ENCODE measurements at regions not wholly inside any gene's neighbourhood (a gene's known extent, or its start where the extent isn't known, plus 50 kb on each side); places are given as distances from the start of the nearest gene placed in this dataset.
A peak's percentile ranks its signal among the peaks of the same experiment; 100 is the strongest.
"Not testable (repeated sequence)": the region's sequence is repeated elsewhere in the genome, so short reads cannot be mapped to it uniquely, and the experiment has no call there.

DNA sequence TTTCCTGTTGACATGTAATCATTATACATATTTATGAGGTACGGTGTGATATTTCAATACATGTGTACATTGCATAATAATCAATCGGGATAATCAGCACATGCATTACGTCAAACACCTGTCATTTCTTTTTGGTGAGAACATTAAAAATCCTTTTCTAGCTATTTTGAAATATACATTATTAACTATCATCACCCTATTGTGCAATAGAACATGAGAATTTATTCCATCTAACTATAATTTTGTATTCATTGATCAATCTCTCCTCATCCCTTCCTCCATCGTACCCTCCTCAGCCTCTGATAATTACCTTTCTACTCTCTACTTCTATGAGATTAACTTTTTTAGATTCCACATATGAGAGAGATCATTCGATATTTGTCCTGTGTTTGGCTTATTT is 170.9 kb upstream of the GHR start:
- DNase-seq = no peak

DNA sequence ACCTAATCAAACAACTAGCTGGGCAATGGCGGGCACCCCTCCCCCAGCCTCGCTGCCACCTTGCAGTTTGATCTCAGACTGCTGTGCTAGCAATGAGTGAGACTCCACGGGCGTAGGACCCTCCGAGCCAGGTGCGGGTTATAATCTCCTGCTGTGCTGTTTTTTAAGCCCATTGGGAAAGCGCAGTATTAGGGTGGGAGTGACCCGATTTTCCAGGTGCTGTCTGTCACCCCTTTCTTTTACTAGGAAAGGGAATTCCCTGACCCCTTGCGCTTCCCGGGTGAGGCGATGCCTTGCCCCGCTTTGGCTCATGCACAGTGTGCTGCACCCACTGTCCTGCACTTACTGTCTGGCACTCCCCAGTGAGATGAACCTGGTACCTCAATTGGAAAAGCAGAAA is 163.3 kb upstream of the GHR start:
- DNase-seq = not testable (repeated sequence)

DNA sequence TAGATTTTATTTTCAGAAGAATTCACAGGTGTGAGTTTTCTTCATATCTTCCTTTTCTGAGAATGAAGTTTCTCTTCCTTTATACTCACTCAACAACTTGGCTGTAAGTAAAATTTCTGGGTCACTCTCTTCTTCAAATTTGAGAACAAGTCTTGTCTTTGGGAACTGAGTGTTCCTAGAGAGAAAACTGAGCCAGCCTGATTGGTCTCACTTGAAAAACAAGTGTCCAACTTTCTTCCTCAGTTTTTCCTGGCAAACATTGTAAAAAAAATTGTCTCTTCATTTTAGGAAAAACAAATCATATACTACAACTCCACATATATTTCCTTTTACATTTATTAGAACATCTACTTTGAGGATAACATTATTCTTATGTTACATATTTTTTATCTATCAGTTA is 156.1 kb upstream of the GHR start:
- DNase-seq = no peak

DNA sequence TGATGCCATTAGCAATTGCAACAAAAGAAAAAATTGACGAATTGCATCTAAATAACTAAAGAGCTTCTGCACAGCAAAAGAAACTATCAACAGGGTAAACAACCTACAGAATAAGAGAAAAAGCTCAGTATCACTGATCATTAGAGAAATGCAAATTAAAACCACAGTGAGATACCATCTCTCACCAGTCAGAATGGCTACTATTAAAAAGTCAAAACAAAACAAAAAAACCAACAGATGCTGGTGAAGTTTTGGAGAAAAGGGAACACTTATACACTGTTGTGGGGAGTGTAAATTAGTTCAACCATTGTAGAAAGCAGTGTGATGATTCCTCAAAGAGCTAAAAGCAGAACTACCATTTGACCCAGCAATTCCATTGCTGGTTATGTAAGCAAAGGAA is 155.1 kb upstream of the GHR start:
- not testable (repeated sequence) for DNase-seq

DNA sequence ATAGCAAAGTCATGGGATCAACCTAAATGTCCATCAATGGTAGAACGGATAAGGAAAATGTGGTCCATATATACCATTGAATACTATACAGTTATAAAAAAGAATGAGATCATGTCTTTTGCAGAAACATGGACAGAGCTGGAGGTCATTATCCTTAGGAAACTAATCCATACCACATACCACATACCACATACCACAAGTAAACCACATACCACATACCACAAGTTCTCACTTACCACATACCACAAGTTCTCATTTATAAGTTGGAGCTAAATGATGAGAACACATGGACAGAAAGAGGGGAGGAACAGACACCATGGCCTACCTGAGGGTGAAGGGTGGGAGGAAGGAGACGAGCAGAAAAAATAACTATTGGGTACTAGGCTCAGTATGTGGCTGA is 154.6 kb upstream of the GHR start:
- no peak for DNase-seq

DNA sequence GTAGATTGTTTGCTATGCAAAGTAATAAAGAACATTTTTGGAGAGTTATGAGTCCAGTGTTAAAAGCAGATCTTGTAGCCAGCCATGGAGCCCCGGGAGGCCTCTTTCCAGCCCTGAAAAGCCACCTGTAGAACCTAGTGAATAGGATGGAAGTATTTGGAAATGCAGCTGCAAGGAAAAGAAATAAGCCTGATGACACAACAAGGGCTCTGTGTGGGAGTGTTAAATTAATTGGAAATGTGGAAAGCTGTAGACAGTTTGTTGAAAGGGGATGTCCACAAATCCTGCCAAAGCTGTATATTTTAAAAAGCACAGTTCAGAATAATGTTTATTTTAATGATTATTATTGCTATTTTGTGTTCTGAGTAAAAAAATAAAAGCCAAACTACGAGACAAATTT is 152.5 kb upstream of the GHR start:
- DNase-seq = no peak

DNA sequence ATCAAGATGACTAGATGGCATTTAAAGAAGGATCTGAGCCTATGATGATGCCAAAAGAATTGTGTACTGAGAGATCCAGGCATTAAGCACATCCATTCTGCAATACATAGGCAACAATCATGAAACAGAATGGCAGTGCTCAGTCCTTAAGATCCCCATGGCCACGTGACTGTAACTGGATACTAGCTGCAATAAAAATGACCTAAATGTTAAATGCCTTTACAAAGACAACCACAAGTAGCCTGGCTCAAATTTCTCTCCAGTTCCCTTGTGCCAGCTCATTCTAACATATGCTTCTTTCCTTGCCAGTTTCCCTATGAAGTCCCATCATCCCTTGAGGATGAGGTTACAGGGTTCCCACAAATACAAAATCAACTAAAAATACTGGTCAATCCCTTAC is 148.3 kb upstream of the GHR start:
- peak; percentile 55 for DNase-seq

DNA sequence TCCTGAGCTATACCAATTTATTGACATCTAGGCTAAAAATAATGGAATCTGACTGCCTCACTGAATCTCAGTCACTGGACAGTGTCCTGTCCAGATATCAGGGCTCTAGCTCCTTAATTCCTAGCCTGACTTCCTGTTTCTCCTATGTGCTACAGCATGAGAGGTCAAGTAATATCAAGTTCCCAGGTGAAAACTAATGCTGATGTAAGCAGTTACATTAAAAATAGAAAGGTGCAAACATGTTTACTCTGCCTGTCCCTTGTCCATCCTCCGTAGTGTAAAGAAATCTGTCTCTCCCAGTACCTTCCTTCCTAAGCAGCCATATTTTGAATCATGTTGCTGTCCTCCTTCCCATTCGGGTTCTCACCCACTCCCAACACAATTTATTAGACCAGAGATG is 145.9 kb upstream of the GHR start:
- peak; percentile 15 for DNase-seq

DNA sequence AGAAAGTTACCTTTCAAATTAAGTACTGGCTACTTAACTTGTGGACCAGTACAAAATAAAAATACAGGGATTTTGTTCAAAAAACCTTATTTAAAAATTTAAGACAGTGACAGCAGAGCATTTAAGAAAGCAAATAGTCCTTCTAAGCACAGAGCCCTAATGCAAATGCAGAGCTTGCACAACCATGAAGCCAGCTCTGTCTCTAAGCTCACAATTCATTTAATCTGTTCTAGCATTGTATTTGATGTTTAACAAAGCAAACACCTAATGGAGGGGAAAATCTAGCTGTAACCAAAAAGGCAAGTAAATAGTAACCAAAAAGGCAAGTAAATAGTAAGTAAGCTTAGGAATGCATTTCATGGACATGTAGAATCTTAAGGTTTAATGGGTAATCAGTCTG is 138.7 kb upstream of the GHR start:
- no peak for DNase-seq

DNA sequence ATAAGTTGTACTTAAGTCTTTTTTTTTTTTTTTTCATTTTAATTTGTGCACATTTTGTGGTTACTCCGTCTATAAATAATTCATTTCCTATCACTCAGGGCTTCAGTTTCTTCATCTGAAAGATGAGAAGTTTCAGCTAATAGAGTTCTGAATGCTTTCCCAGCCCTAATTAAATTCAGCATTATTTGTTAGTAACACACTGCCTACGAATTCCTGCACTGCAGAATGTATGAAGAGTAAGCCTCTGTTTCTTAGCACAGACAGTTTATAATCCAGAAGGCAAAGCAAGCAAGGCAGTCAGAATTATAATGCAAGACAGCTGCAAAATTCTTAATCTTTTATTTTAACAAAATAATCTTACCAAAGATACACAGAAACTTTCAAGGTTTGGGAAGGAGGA is 138.0 kb upstream of the GHR start:
- no peak for DNase-seq

DNA sequence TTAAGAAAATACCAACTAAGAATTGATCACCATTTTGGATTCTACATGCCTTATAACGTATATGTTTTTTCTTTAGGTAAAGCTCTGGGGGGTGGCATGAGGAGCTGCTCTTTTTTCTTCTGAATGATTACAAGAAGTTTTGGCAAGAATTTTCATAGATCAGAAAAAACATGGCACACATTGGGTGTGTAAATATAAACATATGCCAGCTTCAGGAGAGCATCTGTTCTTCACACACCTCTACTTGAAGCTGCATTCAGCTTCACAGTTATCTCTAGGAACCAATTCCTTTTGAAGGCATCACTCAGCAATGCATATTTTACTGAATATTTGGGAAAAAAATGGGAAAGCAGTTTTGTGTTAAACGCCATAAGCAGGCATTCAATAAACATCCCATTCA is 122.7 kb upstream of the GHR start:
- DNase-seq = no peak

DNA sequence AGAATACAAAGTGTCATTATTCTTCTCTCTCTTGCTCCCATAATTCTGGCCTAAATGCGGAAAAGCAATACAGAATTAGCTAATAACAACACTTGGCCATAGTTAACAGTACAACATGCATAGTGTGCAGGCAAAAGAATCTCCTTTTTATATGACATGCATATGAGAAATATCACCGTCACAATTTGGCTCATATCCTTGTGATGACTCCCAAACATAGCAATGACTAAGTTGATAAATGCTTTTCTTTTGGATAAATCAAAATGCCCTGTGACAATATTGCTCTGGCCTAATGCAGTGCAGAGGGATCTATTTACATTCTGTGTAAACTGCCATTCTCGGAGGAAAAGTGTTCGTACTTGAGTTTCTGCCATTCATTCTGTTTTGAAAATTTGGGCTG is 121.9 kb upstream of the GHR start:
- DNase-seq = no peak

DNA sequence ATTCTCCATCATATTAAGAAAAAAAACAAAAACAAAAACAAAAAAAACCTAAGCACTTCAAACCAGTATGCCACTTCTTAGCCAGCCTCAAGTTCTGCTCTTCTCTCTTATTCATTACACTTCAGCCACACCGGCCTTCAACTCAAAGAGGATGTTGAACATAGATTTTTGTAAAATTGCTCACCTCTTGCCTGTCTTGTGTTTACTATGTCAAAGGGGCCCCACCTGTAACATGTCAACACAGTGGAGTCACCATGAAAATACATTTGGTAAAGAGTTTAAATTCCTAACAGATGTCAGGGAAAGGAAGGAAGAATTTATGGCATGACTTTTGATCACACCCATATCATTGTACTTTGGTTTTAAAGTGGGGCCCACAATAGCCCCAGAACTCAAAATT is 121.1 kb upstream of the GHR start:
- DNase-seq = no peak

DNA sequence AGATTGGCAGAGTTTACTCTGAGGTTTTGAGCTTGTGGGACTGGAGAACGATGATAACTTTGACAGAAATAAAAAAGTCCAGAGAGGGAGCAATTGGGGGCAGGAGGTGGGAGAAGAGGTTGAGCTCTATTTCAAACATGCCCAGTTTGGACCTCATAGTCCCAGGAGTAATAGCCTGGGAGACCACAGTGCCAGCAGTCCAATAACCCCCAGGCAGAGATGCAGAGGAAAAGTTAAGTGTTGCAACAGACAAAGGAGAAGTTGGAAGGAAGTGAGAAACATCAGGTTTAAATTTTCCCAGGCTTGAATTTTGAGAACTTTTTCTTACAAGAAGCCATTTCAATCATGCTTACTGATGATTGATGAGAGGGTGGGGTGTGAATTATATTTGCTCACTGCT is 117.0 kb upstream of the GHR start:
- DNase-seq = no peak

DNA sequence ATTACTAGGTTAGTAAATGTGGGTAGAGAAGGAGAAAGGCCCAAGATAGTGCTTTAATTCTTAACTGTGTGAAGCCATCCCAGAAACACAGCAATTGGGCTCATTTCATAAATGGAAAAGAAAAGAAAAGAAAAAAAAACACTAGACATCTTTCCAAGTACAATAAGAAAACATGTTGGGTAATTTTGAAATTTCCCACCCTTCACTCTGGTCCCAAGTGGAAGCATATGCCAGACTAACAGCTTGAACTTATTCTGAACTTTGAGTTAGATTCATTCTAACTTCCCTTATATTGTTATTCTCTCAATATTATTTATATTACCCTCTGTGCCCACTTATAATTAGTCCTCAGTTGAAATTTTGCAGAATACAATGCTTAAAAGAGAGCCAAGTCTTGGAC is 113.4 kb upstream of the GHR start:
- DNase-seq = no peak

DNA sequence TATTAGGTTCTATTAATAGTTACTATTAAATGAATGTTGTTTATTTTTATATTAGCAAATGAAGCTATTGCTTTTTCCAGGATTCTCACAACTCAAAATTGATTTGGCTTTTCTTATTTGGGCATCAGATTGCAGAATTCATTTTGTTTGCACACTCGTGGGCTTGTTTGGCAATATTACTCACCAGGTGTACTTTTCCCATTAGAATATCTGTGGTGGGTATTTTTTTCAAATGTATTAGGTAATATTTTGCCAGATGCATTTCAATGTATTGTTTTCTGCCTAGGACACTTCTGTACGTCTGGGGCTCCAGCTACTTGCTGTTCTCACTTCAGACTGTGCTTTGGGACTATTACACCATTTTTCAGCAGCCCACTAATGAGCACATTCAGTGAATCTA is 108.0 kb upstream of the GHR start:
- DNase-seq = peak; percentile 26

DNA sequence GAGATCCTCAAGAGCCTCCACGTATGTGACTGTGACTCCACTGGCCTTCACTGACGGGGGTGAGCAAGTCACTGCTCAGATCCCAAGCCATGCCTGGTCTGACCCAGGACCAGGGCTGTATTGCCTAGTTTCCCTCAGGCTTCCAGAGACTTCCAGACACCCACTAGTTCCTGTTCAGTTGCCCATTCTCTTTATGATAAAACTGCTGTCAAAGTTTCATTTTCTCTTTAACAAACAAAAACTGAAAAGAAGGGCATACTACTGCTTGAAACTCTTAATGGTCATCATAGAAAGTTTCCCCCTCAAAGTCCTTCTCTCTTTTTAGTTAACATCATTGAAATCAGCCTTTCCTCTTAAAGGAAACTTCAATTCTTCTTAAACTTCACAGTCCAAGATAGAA is 105.7 kb upstream of the GHR start:
- DNase-seq = no peak

DNA sequence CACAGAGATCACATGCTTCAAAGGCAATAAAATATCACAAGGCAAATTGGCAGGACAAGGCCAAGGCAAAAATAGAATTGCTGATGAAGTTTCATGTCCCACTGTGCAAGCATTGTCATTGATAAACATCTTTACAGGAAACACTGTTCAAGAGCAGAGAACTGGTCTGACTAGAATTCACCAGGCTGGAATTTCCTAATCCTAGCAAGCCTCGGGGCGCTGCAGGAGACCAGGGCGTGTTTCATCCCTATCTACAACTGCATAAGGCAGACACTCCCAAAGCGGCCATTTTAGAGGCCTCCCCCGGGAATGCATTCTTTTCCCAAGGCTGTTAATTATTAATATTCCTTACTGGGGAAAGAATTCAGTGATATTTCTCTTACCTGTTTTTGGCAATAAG is 103.7 kb upstream of the GHR start:
- peak; percentile 57 for DNase-seq

DNA sequence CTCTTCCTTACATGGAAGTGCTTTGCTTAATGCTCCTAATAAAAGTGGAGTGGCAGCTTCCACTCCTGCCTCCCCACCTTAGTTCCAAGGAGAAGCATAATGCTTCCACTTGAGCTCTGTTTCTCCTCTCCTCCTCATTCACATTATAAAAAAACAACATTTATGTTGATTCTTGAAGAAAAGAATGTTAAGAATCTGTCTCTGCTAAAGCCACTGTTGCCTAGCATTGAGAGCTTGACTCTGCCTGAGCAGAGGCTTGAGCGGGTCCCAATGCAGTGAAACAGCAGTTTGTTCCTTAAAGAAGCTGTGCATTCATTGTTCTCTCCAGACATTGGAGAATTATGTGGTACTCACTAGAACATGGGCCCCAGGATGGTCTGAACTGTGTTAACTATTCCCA is 101.5 kb upstream of the GHR start:
- no peak for DNase-seq

DNA sequence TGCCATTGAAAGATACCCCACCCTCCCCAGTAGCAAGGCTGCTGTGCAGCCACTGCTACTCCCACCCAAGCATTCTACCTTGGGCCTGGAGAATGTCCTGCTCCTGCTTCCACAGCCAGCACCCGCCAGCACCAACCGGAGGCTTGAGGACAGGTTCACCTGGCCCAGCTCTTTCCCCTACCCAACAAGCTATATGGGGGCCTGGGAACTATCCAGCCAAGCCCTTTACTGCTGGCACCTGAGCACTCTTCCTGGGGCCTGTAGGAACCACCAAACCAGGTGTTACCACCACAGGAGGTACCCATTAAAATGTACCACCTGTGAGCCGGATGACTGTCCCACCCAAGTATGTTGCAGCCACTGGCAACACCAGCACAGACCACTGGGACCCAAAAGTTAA is 86.1 kb upstream of the GHR start:
- DNase-seq = no peak

DNA sequence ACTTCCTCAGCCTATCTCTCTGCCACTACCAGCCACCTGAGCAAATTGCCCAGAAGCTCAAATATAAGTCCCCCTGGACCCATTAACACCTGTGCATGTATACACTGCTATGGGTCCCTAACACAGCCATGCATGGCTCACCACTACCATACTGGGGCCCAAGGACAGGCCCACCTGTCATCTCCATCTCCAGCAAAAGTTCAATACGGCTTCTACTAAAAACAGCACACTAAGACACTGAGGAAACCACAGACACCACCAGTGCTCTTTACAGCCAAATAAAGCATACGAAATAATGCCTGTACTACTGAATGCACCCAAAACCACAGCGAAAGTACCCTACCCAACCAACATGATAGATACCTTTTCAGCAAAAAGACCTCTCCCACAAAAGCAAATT is 85.6 kb upstream of the GHR start:
- DNase-seq = no peak

DNA sequence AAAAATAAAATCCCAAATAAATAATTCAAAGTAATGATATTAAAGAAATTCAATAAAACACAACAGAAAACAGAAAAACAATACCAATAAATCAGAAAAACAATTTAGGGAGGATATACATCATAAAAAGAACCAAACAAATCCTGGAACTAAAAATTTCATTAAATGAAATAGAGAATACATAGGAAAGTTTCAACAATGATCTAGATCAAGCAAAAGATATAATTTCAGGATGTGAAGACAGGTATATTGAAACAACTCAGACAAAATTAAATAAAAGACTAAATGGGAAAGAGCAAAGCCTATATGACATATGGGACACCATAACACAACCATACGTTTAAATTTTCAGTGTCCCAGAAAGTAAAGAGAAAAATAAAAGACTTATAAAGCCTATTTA is 85.1 kb upstream of the GHR start:
- no peak for DNase-seq

DNA sequence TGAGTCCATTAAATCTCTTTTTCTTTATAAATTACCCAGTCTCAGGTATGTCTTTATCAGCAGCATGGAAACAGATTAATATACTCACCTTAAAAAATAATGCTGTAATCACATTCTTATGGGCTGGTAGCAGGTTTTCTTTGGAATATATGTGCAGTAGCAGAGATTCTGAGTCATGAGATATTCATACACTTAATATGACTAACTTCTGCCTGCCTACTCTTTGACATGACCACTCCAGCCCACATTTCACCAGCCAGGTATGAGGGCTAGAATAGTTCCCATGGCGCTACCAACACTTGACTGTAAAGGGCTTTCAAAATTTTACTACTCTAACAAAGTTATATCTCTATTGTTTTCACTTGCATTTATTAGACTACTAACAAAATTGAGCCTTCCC is 74.1 kb upstream of the GHR start:
- no peak for DNase-seq

DNA sequence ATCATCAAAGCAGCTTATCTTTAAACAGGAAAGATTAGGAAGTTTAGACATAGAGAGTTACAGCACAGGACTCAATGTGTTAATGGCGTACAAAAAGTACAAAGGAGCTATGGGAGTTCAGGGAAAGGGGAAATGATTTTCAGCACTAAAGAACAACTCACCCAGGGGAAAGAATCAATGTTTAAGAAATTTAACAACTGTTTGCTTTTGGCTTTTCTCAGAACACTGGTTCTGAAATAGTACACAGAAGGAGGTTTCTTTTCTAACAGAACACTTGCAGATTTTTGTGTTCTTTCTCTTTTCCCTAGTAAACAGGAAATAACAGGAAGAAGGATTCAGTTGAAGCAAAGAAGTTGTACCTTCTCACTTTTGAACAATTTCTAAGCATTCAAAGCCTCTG is 71.3 kb upstream of the GHR start:
- DNase-seq = no peak

DNA sequence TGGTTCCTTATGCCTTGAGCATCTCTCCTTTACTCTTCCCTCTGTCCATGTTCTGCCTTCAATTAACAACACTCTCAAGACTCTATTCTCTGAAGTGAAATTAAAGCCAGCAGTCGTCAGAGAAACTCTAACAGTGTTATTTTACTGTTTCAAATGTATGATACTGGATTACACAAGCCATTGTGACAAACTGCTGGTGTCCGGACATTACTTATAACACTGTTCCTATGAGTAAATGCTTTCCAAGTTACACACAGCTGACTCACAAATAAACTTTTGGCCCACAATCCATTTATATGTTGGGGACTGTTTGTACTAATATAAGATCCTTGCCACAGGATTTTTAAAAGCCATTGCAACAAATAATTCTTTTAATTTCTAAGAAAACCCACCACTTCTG is 63.2 kb upstream of the GHR start:
- no peak for DNase-seq

DNA sequence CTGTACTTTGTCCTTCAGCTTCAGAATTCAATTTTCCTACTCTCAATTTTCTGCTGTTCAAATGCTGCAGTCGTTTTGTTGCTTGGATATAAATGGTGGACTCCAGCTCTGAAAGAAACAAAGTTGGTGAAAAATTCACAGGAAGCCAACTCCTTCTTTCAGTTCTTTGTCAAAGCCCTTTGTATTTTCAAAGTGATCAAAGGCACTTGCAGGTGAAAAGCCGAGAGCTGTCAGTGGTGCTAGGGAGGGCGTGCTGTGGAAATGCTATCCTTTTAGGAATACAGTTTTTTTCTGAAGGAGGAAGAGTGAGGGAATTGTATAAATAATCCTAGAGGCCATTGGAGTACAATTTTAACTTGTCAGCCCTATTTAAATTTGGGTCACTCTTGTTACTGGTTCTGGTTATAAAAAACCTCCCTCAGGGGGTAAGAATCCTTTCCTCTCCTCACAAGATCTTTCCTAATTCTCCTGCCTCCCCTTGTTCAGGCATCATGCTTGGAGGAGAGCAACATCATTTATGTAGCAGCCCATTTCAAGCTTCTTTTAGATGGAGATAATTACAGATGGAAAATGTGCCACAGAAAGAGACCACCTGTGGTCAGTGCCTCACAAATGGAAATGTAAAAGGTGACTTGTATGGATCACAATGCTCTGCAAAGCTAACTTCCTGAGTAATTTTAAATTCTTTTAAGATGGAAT is 62.5 kb upstream of the GHR start:
- DNase-seq = no peak
